HG02798 (cell line): ENCODE measurements at regions not wholly inside any gene's neighbourhood (a gene's known extent, or its start where the extent isn't known, plus 50 kb on each side); places are given as distances from the start of the nearest gene placed in this dataset.
"Not testable (repeated sequence)": the region's sequence is repeated elsewhere in the genome, so short reads cannot be mapped to it uniquely, and the experiment has no call there.

ENCODE experiments used
- ATAC-seq: cut with Tn5 transposase; IDR thresholded peaks from one replicate; pipeline ENCODE4 v1.9.1; 2021; ENCODE audit warnings: mild to moderate bottlenecking; ENCODE audit not compliant: unreplicated experiment, poor library complexity

DNA sequence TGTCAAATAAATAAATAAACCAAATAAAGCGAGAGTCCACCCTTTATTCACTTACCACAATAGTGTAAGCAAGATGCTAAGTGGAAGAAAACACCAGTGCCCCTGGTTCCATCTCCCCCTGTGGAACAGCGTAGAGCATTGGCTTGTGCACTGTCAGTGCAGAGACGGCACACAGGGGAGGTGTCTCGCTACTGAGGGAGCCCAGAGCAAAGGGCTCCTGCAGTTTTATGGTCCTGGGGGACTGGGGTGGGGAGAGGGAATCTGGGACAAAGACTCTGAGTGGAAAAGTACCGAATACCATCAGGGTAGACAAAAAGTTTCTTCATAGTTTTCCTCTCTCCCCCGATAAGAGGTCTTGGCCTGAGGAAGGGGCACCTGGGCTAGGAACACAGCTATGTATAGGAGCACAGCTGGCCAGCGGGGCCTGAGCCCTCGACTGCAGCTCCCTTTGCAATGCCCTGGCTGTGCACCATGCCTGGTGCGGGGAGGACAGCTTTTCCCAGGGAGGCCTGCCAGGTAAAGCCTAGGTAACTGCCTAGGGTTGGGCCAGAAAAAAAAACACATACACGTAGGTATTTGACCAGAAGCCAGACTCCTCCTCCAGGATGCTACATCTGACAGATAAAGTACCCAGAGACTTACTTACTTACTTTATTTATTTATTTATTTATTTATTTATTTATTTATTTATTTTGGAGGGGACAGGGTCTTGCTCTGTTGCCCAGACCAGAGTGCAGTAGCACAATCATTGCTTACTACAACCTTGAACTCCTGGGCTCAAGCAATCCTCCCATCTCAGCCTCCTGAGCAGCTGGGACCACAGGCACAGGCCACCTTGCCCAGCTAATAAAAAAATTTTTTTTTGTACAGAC is 88.8 kb upstream of the KIF5B start:
- no peak for ATAC-seq

DNA sequence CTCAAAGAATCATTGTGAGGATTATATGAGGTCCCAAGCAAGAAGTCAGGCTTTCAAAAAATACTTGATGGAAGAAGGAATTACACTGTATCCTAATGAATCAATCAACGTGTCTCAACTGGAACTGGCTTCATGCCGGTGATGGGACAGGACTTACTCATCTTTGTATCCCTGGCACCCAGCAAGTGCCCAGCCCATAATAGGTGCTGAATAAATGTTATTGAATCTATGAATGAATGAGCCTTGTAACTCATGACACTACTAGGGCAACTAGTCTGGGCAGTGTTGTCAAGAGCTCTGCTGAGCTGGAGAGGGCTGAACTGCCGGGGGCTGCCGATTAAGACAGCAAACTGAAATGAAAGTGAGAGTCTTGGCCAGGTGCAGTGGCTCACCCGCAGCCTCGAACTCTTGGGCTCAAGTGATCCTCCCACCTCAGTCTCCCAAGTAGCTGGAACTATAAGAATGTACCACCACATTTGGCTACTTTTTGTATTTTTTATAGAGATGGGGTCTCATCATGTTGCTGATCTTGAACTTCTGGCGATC is 87.2 kb upstream of the KIF5B start:
- no peak for ATAC-seq

DNA sequence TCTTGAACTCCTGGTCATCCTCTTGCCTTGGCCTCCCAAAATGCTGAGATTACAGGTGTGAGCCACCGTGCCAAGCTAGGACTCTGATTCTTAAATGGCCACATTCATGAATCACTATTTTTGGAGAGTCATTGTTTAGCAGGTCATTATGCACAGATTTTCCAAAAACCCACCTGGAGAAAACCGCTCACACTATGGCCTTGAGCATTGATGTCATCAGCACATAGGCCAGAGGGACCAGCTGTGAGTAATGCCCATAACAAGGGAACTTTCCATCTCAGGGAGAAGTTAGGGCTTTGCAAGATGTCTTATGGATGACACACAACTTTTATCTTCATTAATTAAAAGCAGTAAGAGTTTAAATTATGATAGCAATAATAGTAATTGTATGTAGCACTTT is 86.4 kb upstream of the KIF5B start:
- ATAC-seq: no peak

DNA sequence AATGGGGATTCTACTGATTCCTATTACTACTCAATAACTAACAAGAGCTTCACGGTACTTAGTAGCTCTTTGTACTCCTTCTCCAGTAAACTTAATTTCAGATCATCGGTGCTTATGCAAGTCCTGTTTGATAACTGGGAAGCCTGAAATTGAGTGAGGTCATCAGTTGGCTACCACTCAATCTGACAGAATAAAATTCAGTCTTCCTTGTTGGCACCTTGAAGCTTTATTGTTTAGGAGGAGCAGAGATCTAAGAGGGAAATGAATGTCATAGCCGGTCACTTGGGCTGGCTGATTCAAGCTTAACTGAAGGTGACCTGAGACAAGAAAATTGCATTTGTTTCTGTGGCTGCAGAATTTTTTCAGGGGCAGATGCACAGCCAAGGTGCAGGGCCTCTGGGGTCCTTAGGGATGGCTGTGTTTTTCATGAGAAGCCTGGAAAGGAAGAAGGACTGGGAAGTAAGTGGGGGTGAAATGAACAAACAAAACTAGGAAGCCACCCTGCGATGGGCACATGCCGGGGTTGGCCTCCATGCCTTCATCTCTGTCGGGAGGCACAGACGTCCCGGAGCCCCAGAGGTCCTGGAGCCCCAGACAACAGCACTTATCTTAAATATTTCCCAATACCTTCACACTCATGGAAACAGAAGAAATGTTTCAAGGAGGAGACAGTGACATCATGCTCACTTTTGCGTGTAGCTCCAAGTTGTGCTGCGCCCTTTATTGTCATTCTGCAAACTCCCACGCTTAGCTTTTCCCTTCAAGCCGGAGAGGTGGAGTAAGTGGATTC is 85.0 kb upstream of the KIF5B start:
- no peak for ATAC-seq

DNA sequence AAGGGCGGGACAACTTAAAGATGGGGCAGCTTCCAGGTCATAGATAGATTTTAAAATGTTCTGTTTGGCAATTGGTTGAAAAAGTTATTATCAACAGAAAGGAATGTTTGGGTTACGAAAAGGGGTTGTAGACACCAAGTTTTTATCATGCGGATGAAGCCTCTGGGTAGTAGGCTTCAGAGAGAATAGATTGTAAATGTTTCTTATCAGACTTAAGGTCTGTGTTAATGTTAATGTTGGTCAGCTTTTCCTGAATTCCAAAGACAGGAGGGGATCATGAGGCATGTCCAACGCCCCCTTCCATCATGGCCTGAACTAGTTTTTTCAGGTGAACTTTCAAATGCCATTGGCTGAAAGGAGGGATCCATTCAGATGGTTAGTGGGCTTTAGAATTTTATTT is 84.2 kb upstream of the KIF5B start:
- no peak for ATAC-seq

DNA sequence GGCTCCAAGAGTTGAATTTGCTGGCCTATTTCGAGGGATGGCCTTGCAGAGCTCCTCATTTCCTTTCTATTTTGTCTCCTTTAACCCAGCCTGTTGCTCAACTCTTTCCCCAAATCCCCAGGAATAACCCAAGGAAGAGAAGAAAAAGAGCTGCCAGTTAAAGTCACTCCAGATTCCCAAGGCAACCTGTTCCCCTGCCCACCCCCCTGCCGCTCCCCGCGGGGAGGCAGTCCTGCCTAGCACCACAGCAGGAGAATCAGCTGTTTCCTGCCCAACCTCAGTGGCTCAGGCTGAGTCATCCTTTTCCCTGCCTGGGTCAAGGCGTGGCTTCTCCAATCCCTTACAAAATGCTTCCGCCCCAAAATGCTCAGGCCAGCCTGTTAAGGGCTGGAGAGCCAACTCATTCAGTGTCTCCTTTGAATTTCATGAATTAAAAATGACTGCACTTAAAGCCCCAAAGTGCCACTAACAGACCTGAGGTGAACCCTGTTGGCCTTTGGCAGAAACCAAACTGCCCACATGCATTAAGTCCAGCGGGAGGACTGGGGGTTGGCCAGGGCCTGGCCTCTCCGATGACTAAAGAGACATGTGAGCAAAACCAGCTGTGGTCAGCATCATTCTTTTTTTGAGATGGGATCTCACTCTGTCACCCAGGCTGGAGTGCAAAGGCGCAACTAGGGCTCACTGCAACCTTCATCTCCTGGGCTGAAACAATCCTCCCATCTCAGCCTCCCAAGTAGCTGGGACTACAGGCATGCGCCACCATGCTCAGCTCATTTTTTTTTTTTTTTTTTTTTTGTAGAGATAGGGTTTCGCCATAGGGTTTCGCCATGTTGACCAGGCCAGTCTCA is 83.2 kb upstream of the KIF5B start:
- ATAC-seq: no peak

DNA sequence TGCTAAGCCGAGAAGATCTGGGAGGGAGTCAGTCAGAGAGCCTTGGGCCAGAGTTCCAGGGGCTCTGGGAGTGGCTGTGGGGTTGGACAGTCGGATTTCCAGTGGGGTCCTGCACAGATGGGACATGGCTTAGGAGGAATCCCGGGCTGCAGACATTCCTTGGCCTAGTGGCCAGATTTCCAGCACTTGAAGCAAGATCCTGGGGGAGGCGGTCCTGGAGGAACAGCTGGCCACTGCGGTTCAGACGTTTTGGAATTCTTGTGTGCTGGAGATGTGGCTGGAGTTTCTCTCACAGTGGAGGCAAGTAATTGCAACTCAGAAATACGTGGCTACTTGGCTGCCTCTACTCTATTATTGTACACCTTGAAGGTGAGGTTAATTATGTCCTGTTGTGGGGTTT is 80.7 kb upstream of the KIF5B start:
- ATAC-seq: not testable (repeated sequence)

DNA sequence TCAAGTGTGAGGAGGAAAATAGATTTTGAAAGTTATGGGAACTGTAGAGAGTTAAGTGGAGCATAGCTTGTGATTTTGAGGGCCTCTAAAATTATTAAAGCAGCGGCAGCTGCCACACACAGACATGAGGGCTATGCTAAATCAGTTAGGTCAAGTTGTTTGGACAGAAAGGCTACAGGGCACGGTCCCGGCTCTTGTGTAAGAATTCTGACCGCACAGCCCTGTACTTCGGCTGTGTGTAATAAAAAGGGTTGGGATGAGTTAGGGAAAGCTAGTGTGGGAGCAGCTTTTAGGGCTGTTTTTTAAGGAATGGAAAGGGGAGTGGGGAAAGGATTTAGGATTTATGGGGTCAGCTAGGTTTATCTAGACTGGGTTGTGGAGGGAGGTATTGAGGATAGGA is 79.6 kb upstream of the KIF5B start:
- ATAC-seq: not testable (repeated sequence)

DNA sequence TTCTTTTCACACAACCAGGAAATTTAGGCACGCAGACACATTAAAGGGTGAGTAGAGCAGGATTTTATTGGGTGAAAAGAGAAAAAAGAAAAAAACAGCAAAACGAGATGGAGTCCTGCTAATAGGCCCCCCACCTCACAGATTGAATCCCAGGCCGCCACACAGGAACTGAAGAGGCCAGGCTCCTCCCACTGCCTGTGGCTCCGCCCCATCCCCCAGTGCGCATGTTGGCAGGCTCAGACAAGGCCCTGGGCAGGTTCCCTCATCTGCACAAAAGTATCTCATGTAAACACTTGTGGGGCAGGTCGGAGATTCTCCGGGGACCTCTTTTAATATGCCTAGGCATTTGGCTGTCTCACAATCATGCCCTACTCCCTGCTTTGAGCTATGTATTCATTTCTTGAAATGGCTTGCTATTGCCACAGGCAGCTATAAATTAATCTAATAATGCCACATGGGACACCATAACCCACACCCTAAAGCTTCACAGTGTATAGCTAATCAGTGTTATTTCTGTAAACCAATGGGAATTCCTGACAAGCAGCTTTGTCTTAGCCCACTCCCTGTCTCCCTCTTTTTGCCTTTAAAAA is 76.2 kb upstream of the KIF5B start:
- no peak for ATAC-seq

DNA sequence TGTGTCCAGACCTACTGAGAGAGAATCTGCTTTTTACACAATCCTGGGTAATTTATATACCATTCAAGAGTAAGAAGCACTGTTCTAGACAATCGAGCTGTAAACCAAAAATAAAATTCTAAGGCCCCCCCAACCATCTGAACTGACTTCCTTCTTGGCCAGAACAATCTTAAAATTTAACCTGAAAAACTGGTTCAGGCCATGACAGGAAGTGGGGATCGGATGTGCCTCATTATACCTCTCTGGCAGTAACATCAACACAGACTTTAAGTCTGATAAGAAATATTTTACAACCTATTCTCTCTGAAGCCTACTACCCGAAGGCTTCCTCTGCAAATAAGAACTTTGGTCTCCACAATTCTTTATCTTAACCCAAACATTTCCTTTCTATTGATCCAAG is 75.2 kb upstream of the KIF5B start:
- no peak for ATAC-seq

DNA sequence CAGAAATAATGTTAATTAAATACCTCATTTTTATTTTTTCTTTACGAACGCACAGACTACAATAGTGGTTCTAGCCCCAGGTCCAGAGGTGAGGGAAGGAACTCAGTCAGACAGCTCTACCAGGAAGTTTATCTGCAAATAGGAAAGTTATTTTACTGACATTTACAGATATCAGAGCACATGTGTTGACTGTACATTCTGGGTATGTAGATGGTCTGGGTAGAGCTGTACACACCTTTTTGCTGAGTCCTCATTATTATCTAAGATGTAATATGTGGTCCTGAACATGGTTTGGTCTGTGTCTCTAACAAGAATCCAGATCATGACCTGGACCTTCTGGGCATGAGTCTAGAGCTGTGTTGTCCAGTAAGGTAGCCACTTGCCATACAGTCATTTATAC is 74.6 kb upstream of the KIF5B start:
- ATAC-seq: no peak

DNA sequence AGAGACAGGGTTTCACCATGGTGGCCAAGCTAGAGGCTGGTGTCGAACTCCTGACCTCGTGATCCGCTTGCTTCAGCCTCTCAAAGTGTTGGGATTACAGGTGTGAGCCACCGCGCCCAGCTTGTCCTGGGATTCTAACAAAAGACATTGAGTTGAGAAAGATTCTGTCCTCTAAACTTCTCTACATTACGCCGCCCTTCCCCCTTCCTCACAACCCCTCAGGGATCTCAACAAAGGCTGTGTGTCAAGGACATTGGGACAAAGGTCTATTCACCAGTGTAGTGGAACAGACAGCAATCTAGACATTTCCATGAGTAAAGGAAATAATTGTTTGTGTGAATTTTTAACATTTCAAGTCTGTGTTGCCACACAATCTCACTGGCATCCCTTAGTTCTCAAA is 68.8 kb upstream of the KIF5B start:
- ATAC-seq: no peak

DNA sequence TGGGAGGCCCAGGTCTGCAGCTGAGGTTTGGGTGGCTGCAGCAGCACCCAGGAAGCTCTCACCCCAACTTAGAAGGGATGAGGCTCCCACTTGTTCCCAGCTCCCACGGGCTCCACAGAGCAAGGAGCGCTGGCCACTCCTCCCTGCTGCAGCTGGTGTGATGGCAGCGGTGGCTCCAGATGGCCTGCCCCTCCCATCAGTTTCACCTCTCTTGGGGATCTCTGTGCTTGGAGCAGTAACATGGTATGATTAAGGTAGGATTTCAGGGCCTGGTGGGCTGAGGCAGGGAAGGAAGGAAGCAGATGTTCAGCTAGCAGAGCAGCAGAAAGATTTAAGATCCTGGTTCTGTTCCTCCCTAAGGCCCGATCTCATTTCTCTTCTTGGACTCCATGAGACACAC is 66.8 kb upstream of the KIF5B start:
- ATAC-seq: no peak

DNA sequence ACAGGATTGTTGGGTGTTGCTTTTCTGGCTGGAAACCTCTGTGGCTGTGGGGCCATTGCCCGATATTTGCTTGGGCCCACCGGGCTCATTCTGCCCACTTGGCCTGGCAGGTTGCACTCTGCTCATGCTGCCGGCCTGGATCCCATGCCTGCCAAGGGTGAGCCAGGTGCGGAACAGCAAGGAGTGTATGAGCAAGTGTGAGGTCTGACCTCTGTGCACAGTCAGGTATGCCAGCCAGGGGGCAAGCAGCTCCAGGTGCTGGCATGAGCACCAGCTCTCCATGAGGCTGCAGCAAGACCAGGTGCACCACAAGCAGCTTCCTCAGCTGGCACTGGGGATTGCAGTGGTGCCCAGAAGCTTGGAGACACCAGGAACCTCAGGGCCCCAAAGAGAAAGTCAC is 65.4 kb upstream of the KIF5B start:
- no peak for ATAC-seq

DNA sequence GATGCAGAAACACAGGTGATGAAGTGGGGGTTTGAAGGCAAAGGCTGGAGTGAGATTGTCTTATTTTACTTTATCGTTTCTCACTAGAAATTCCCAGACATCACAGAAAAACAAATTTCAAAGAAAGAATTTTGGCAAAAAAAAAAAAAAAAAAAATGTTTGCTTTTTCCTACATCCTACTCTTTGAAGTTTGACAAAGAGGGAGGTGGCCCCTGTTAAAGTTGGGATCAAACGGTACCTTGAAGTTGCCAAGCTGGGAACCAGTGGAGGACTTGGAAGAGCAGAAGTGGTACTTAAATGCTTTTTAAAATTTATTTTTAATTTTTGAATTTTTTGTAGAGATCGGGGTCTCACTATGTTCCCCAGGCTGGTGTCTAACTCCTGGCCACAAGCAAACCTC is 63.9 kb upstream of the KIF5B start:
- ATAC-seq: no peak

DNA sequence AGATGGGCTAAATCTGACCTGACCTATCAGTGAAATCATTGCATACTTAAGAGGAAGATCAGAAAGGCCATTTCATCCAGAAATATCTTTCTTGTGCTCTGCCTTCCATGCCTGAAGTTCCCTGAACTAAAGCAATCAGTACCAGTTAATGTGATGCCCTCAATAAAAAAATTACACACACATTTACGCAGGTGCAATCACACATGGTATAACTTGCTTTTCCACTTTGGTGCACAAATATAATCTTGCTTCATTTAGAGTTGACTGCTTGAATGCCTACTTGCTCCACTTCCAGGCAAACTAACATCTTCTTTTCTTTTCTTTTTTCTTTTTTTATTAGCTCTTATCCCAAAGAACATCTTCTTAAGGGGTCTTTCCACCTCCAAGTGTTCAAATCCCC is 58.3 kb upstream of the KIF5B start:
- ATAC-seq: no peak

DNA sequence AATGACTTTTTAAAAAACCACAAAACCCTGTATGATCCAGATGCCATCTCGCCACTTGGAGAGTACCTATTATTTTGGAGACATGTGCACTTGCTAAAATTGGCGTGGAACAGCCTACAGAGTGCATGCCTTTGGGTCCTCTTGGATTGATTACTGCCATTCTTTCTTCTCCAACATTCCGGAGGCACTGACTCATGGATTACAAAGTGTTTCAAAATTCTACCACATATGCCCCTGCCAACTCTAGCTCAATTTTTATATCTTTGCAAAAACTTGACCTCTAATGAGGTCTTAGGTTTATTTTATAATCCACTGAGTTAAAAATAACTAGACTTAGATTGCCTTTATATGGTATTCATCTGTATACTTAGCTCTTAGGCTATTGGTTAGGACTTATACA is 55.8 kb upstream of the KIF5B start:
- ATAC-seq: no peak

DNA sequence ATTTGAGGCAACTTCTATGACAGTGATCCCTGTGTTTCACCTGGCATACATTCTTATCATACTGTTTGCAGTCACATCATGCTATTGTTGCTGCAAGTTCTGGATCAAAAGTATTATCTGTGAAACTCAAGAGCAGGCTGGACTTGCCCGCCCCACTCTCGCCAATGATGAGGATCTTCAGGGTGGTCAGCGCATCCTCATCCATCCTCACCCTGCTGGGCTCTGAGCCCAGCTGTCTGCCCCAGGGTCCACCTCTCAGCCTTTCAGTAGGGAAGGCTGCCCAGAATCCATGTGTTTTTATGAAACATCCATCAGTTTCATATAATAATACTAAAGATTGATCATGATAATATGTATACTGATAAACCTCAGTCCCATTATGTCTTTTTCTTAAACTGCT is 55.4 kb upstream of the KIF5B start:
- ATAC-seq: no peak

DNA sequence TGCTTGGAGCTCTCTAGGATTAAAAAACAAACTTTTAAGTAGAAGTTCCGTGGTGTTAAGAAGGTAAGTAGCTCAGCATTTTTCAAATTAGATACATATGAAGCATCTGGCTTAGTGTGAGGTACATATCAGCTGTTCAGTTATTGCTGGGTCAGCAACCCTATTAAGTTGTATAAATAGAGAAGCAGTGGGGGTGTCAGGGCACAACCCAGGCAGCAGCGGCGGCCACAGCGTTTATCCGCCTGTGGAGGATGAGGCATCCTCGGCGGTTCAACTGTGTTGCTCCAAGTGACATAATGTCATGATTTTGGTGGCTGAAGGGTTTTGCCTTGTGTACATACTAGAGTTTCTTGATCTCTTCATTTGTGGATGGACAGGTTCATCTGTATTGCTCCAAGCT is 54.6 kb upstream of the KIF5B start:
- ATAC-seq: no peak

DNA sequence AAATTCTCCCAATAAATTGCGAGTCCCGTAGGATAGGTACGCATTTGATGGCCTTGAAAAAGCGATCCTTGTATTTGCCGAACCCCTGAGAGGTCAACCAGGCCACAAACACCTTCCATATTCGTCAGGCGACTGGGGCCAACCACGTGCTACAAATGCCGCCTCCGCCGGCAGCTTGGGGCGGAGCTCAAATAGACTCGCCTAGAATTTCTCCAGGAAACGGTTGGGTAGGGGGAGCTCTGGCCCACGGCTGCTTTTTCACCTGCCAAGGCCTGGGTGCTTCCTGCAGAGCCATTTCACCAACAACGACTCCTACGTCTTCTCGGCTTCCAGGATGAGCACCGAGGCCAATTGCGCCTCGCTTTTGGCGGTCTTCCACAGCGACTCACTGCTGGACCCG is 53.4 kb upstream of the KIF5B start:
- ATAC-seq: no peak
